DMS153 (cell line): ENCODE measurements at regions not wholly inside any gene's neighbourhood (a gene's known extent, or its start where the extent isn't known, plus 50 kb on each side); places are given as distances from the start of the nearest gene placed in this dataset.

Experiments used
- DNase-seq: peaks from one replicate; lab custom pipeline; 2025; lab: John Stamatoyannopoulos, UW

- DNase-seq, result no peak
Observed at GRCh38 chr13:53204598-53204997, 176.0 kb downstream of the OLFM4 start.

GRCh38 chr13:53206455-53206854 lies 177.8 kb downstream of the OLFM4 start:
- DNase-seq, result no peak

- no peak for DNase-seq
Observed at GRCh38 chr13:53207556-53207955, 178.9 kb downstream of the OLFM4 start.

GRCh38 chr13:53214433-53214832 lies 185.8 kb downstream of the OLFM4 start:
- no peak for DNase-seq

- DNase-seq, result no peak
Observed at GRCh38 chr13:53215563-53215962, 186.9 kb downstream of the OLFM4 start.

- no peak for DNase-seq
Observed at GRCh38 chr13:53216773-53217172, 188.2 kb downstream of the OLFM4 start.

- DNase-seq, result no peak
Observed at GRCh38 chr13:53217194-53217593, 188.6 kb downstream of the OLFM4 start.

GRCh38 chr13:53220038-53220437 lies 191.4 kb downstream of the OLFM4 start:
- DNase-seq, result no peak

GRCh38 chr13:53237696-53238095 lies 209.1 kb downstream of the OLFM4 start:
- no peak for DNase-seq

- peak; percentile 45 for DNase-seq
Observed at GRCh38 chr13:53238261-53238660, 209.6 kb downstream of the OLFM4 start.

- no peak for DNase-seq
Observed at GRCh38 chr13:53240401-53241025, 211.9 kb downstream of the OLFM4 start.

- peak; percentile 89 for DNase-seq
Observed at GRCh38 chr13:53241891-53242348, 213.3 kb downstream of the OLFM4 start.

- no peak for DNase-seq
Observed at GRCh38 chr13:53249236-53249635, 220.6 kb downstream of the OLFM4 start.

GRCh38 chr13:53250272-53250875 lies 221.8 kb downstream of the OLFM4 start:
- DNase-seq, result peak; percentile 75

GRCh38 chr13:53250977-53251376 lies 222.4 kb downstream of the OLFM4 start:
- DNase-seq, result no peak

GRCh38 chr13:53254500-53254899 lies 225.9 kb downstream of the OLFM4 start:
- DNase-seq, result no peak

GRCh38 chr13:53255795-53256194 lies 227.2 kb downstream of the OLFM4 start:
- DNase-seq, result no peak

- DNase-seq, result no peak
Observed at GRCh38 chr13:53260594-53260993, 232.0 kb downstream of the OLFM4 start.

- no peak for DNase-seq
Observed at GRCh38 chr13:53264751-53265385, 236.3 kb downstream of the OLFM4 start.

- no peak for DNase-seq
Observed at GRCh38 chr13:53266757-53267156, 238.1 kb downstream of the OLFM4 start.

- DNase-seq, result no peak
Observed at GRCh38 chr13:53269634-53270033, 241.0 kb downstream of the OLFM4 start.

- DNase-seq, result no peak
Observed at GRCh38 chr13:53272873-53273272, 244.3 kb downstream of the OLFM4 start.

- no peak for DNase-seq
Observed at GRCh38 chr13:53276265-53276664, 247.7 kb downstream of the OLFM4 start.
